HG02798 (cell line): ENCODE measurements at regions not wholly inside any gene's neighbourhood (a gene's known extent, or its start where the extent isn't known, plus 50 kb on each side); places are given as distances from the start of the nearest gene placed in this dataset.
"Not testable (repeated sequence)": the region's sequence is repeated elsewhere in the genome, so short reads cannot be mapped to it uniquely, and the experiment has no call there.

ENCODE experiments used
- ATAC-seq: cut with Tn5 transposase; IDR thresholded peaks from one replicate; pipeline ENCODE4 v1.9.1; 2021; ENCODE audit warnings: mild to moderate bottlenecking; ENCODE audit not compliant: unreplicated experiment, poor library complexity

DNA sequence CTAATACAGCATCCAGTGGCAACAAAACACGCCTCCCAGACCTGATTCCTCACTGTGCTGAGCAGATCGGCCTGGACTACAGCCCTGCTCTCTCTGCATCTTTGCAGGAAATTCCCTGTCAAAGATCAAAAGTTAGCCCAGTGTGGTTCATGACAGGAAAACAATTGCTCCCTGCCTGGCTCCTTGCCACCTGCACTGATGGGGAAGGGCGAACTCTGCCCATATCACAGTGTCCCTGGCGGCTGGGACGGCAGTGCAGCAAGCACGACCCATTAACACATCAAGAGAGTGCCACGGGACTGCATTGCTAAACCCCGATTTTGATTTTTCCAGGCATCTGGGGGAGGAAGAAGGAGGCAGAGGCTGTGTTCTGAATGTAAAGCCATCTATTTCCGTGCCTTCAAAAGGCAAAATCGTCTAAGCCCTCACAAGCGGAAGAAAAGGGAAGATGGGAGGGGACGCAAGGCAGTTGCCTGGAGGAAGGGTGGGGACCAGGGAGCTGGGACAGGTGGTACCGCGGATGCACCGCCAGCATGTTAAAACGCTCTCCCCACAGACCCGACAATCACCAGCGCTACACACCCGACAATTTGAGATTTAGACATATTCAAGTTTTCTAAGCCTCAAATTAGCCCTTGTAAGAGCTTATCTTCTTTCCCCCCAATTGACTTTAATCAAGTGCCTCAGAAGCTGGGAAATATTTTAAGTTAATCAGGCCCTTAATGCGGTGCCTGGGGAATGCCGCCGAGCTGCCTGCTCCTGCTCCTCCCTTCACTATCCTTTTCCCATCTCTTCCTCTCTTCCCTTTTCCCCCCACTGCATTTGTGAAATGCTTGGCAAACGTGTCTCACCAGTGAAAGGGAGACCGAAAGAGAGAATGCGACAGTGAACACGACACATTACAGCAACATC is 238.8 kb upstream of the CDH5 start:
- ATAC-seq = no peak

DNA sequence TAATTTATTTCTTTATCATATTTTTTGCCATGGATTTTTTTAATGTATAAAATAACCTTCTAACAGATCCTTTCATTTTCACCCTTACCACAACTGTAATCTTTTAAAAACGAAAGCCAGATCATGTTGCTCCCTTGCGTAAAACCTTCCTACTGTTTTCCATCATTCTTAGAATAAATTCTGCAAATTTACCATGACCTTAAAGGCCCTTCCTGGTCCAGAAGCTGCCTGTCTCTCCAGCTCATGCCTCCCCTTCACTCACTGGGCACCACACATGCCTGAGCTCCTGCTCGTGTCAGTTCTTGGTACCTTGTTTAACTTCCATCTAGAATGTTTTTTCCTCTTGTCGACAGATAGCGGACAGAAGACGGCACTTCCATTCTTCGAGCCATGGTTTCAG is 245.0 kb upstream of the CDH5 start:
- ATAC-seq = no peak

- no peak for ATAC-seq
These were observed 245.8 kb upstream of the CDH5 start for GRCh38 chr16:66120656-66121055.

DNA sequence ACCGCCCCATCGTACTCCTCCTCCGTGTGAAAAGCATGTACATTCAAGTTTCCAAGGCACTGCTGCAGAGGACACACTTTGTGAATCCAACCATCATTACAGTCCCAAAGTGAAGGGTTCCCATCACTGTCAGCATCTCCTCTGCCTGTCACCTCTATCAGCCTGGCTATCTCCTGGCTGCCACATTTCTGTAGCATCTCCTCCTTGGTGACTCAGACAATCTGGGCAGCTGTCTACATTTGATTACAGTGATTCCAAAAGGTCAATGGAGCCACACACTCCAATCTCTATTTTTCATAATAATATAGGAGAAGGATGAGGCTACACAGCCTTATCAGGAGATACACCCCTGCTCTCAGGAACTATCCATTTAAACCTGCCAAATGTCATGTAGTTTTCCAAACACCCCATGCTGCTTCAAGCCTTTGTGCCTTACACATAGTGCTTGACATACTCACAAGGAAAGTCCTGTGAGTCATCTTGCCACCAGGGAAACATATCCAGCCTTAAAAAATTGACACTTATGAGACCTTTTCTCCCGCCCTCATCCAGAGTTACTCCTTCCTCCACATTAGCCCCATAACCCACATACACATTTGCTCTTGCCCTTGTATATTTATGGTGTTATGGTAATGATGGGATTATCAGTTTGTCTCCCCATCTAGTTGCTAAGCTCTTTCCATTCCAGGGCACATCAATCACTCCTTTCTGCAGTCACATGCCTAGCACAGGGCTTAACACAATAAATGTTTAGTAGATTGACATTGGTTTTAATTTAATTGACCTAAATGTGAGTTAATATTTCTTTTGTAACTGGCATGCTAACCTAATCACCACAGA is 250.1 kb upstream of the CDH5 start:
- ATAC-seq = no peak

GRCh38 chr16:66115373-66115772 is 251.1 kb upstream of the CDH5 start:
- no peak for ATAC-seq

- no peak for ATAC-seq
These were observed 253.3 kb upstream of the CDH5 start for GRCh38 chr16:66113223-66113622.

- no peak for ATAC-seq
These were observed 256.8 kb upstream of the CDH5 start for GRCh38 chr16:66109677-66110076.

- ATAC-seq = no peak
These were observed 258.8 kb upstream of the CDH5 start for GRCh38 chr16:66107661-66108060.

DNA sequence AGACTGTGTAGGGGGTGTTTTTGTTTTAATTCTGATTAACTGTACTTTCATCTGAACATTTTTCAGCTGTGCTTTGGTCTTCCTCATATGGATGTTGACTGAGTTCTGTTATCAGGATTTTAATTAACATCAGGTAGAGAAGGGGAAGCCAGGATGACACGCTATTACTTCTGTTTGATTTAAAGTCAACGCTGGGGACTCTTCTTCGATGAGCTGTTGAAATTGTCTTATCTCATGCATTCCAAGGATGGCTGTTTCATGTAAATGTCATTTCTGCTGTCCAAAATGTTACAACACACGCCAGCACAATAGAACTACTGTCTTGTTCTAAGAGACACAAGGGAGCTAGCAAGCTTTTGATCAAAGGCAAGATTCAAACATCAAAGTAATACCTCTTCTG is 263.3 kb upstream of the CDH5 start:
- no peak for ATAC-seq

- ATAC-seq = no peak
These were observed 267.2 kb upstream of the CDH5 start for GRCh38 chr16:66099306-66099705.

DNA sequence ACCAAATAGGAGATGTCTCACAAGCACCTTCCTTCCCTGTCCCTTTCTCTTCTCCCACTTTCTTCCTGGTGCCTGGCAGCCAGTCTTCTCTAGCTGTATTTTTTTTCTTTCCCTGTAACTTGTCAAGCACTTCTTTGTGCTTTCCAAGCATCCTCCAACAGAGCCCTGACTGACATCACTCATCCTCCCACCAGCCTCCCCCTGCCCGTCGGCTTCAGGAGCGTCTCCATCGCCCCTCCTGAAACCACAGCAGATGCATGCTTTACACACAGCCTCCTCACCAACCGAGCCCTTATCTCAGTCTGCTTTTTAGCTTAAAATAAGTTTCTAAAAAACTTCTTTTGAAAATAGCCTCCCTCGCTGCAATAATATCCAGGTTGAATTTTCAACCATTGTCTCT is 268.7 kb upstream of the CDH5 start:
- no peak for ATAC-seq

DNA sequence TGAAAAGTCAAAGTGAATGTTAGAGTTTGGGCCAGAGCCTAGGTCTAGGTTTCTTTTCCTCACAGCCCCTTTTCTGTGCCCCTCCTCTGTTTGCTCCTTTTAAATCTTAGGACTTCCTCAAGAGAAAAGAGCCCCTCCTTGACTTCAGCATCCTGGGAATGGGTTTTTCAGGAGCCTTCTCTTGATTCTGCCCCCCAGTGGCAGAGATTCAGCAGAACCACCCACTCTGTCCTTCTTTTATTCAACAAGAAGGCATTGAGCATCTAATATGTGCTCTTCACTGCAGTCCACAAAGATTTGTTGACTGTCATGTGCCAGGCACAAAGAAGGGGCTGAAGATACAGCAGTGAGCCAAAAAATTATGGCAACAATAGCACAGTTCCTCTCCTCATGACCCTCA is 270.8 kb upstream of the CDH5 start:
- no peak for ATAC-seq

DNA sequence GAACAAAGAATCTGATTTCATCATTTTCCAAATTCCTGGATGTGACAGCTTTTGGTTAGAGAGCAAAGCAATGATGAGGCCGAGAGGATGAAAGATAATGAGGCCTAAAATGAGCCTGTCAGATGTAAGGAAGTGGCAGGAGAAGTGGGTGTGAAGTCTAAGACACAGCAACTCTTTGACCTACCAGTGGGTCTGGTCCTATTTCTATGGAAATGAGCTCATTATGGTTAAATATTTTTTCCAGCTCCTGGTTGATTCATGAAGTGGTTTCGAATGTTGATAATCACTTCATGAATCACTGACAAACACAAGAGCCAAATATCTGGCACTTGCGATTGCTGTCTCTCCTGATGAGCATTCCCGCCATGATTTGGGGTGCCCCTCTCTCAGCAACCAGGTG is 273.3 kb upstream of the CDH5 start:
- ATAC-seq = no peak

DNA sequence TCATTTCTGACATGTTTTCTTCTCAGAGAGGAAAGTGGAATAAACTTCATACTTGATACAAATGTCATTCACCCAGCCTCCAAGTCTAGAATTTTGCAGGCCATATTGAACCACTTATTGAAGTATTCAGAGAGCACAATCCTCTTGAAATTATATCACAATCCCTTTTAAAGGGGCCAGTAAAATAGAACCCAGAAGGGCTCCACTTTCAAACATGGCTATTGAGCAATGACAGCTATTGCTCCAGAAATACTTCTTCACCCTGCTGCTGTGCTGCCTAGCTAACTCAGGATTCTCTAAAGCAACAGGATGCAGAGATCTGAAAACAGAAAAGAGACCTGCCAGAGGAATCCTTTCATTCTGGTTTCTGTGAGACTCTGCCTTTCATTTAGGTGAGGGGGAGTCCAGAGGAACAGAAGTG is 275.0 kb upstream of the CDH5 start:
- ATAC-seq = no peak

DNA sequence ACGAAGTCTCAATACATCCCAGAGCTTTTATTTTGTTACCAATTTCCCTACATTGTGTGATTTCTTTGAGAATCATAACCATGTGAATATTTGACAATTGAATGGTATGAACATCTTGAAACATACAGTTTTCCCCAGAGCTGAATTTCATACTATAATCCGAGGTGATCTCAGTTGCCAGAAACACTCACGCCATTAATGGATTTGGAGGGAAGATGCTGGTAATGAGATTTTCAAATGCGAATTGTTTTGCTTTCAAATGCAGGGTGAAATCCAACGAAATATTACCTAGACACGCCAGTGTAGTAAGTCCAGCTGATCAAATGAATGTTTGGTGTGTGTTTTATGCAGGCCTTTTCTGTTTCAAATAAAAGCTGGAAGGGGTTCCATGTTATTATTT is 277.8 kb upstream of the CDH5 start:
- no peak for ATAC-seq

- no peak for ATAC-seq
These were observed 279.2 kb upstream of the CDH5 start for GRCh38 chr16:66087308-66087707.

- ATAC-seq = no peak
These were observed 280.8 kb upstream of the CDH5 start for GRCh38 chr16:66085651-66086050.

DNA sequence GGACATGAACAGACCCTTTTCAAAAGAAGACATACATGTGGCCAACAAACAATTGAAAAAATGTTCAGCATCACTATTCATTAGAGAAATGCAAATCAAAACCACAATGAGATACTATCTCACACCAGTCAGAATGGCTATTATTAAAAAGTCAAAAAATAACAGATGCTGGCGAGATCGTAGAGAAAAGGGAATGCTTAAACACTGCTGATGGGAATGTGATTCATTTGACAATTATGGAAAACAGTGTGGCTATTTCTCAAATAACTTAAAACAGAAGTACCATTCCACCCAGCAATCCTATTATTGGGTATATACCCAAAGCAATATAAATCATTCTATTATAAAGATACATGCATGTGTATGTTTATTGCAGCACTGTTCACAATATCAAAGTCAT is 281.8 kb upstream of the CDH5 start:
- not testable (repeated sequence) for ATAC-seq

GRCh38 chr16:66084306-66084705 is 282.2 kb upstream of the CDH5 start:
- ATAC-seq = no peak

DNA sequence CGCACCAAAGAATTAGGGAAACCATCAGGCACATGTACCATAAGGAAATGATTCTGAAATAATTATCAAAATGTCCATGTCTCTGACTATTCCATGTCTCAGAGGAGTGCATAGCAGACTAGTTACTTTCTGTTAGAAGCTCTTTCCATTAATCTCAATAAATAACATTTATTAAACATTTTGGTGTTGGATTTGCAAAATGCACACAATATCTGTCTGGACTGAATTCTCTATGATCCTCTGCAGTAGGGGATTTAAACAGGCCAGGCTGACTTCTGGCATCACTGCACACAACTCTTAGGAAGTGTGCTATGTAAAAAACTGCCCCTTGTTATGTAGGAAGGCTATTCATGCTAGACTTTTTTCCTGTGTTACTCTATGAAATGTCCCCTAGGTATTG is 283.3 kb upstream of the CDH5 start:
- no peak for ATAC-seq

- no peak for ATAC-seq
These were observed 284.1 kb upstream of the CDH5 start for GRCh38 chr16:66082424-66082823.
